Muscle layer of duodenum (tissue), 2 donors: ENCODE measurements at regions not wholly inside any gene's neighbourhood (a gene's known extent, or its start where the extent isn't known, plus 50 kb on each side); places are given as distances from the start of the nearest gene placed in this dataset.

Source experiments
- H3K27ac ChIP-seq: one replicate; pipeline ENCODE4 v1.7.0; 2013; ENCODE audit warnings: mild to moderate bottlenecking, low read length
- H3K27me3 ChIP-seq: one replicate; pipeline ENCODE4 v1.7.0; 2013; ENCODE audit warnings: low read depth, mild to moderate bottlenecking, control low read depth, low read length
- H3K36me3 ChIP-seq, 2 donors: one replicate each; pipeline ENCODE4 v1.7.0; 2013; ENCODE audit warnings: low read length in 2 of 2, control low read depth in 1 of 2, mild to moderate bottlenecking in 1 of 2; ENCODE audit not compliant: insufficient read depth in 2 of 2, control insufficient read depth in 1 of 2
- H3K4me1 ChIP-seq, 2 donors: one replicate each; pipeline ENCODE4 v1.7.0; 2013; ENCODE audit warnings: low read length in 2 of 2, mild to moderate bottlenecking in 2 of 2, control low read depth in 1 of 2, moderate library complexity in 1 of 2; ENCODE audit not compliant: insufficient read depth in 2 of 2, control insufficient read depth in 1 of 2
- H3K4me3 ChIP-seq, 2 donors: one replicate each; pipeline ENCODE4 v1.7.0; 2013; ENCODE audit warnings: low read length in 2 of 2, low read depth in 1 of 2, mild to moderate bottlenecking in 1 of 2
- H3K9me3 ChIP-seq, 2 donors: one replicate each; pipeline ENCODE4 v1.7.0; 2013; ENCODE audit warnings: low read length in 2 of 2, control low read depth in 1 of 2, mild to moderate bottlenecking in 1 of 2; ENCODE audit not compliant: control insufficient read depth in 1 of 2
- donor health status: healthy.

DNA sequence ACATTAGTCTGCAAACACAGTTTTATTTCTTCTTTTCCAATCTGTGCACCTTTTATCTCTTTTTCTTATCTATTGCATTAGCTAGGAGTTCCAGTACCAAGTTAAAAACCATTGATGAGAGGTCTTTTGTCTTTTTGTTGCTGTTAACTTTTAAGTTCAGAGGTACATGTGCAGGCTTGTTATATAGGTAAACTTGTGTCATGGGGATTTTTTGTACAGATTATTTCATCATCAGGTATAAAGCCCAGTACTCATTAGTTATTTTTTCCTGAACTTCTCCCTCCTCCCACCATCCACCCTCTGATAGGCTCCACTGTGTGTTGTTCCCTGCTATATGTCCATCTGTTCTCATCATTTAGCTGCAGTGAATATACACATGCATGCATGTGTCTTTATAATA is 349.9 kb downstream of the PDHA2 start:
- Histone ChIP-seq H3K27me3 (no peaks in the 10 kb centered on the region), H3K36me3 (no peaks in the 10 kb centered on the region), H3K27ac (no peak overlapping the region), H3K9me3 (peaks cover 0 to 2% of the 10 kb centered on the region in 2 donors), H3K4me3 (no peak overlapping the region), H3K4me1 (no peaks in the 10 kb centered on the region)

- no peaks in the 10 kb centered on the region for H3K27me3 ChIP-seq
- H3K9me3 ChIP-seq = peaks cover 0 to 2% of the 10 kb centered on the region in 2 donors
- H3K4me1 ChIP-seq = no peaks in the 10 kb centered on the region
- H3K4me3 ChIP-seq = no peak overlapping the region
- no peaks in the 10 kb centered on the region for H3K36me3 ChIP-seq
- H3K27ac ChIP-seq = no peak overlapping the region
Measured at GRCh38 chr4:96193061-96193460, 353.2 kb downstream of the PDHA2 start.

DNA sequence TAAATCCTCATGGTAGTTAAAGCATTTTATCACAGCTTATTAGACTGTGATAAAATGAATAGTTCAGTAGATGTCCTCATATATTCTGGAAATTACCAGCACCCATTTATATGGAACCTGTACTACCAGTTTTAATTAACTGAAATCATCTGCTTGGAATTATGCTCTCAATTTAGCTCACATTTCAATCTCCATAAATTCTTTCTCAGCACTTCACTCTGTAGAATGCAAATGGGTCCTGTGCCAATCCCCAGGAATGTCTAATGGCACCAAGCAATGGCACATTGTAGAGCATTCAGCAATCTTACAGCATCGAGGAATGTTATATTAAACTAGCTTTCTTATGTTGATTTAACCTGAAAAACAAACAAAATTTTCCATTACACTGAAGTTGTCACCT is 355.1 kb downstream of the PDHA2 start:
- Histone ChIP-seq H3K4me3 (no peak overlapping the region), H3K4me1 (no peaks in the 10 kb centered on the region), H3K9me3 (peaks cover 0 to 2% of the 10 kb centered on the region in 2 donors), H3K36me3 (no peaks in the 10 kb centered on the region), H3K27ac (no peak overlapping the region), H3K27me3 (no peaks in the 10 kb centered on the region)

GRCh38 chr4:96205143-96205936 is 365.4 kb downstream of the PDHA2 start:
- Histone ChIP-seq H3K4me3 (no peak overlapping the region), H3K27me3 (no peaks in the 10 kb centered on the region), H3K9me3 (no peaks in the 10 kb centered on the region), H3K36me3 (no peaks in the 10 kb centered on the region), H3K4me1 (no peaks in the 10 kb centered on the region), H3K27ac (no peak overlapping the region)

GRCh38 chr4:96227515-96227914 is 387.6 kb downstream of the PDHA2 start:
- Histone ChIP-seq H3K4me1 (no peaks in the 10 kb centered on the region), H3K36me3 (no peaks in the 10 kb centered on the region), H3K4me3 (no peak overlapping the region), H3K9me3 (peaks cover 0 to 2% of the 10 kb centered on the region in 2 donors), H3K27ac (no peak overlapping the region), H3K27me3 (no peaks in the 10 kb centered on the region)

GRCh38 chr4:96228463-96228862 is 388.6 kb downstream of the PDHA2 start:
- Histone ChIP-seq H3K4me1 (no peaks in the 10 kb centered on the region), H3K27ac (no peak overlapping the region), H3K36me3 (no peaks in the 10 kb centered on the region), H3K9me3 (peaks cover 0 to 2% of the 10 kb centered on the region in 2 donors), H3K4me3 (no peak overlapping the region), H3K27me3 (no peaks in the 10 kb centered on the region)

DNA sequence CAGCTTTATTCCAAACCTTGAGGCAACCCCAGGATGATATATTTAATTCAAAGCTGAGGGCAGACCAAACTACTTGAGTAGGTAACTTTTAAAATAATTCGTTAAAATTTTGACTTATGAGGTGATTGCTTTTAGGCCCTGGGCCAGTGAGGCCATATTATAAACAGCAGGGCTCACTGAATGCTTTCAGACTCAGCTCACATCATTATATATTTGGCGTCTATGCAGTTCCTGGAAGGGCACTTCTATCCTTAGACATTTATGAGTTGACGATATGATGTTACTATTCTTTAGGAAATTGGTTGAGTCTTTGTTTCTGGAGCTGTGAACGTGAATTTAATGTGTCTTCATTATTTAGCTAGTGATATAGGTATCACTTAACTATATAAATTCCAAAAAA is 400.1 kb downstream of the PDHA2 start:
- no peak overlapping the region for H3K4me3 ChIP-seq
- H3K27me3 ChIP-seq = no peaks in the 10 kb centered on the region
- H3K27ac ChIP-seq = no peak overlapping the region
- H3K4me1 ChIP-seq = no peaks in the 10 kb centered on the region
- peaks cover 0 to 5% of the 10 kb centered on the region in 2 donors for H3K9me3 ChIP-seq
- H3K36me3 ChIP-seq = no peaks in the 10 kb centered on the region

DNA sequence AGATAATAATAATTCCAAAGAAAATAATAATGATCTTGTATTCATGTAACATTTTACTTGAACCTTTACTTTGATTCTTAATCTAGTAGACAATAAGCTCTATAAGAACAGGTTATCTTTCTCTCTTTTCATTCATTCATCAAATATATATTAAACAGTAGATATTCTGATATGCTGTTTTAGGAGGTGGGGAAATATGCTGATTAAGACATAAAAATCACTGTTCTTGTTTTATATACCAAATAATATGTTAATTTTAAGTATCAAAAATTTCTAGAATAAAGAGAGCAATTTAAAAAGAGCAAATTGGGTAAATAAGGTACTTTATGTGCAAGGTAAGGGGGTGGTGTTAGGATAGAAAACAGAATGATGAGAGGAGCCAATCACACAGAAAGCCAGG is 401.9 kb downstream of the PDHA2 start:
- no peaks in the 10 kb centered on the region for H3K36me3 ChIP-seq
- no peaks in the 10 kb centered on the region for H3K4me1 ChIP-seq
- H3K27me3 ChIP-seq = no peaks in the 10 kb centered on the region
- no peak overlapping the region for H3K4me3 ChIP-seq
- H3K9me3 ChIP-seq = peaks cover 0 to 5% of the 10 kb centered on the region in 2 donors
- H3K27ac ChIP-seq = no peak overlapping the region

DNA sequence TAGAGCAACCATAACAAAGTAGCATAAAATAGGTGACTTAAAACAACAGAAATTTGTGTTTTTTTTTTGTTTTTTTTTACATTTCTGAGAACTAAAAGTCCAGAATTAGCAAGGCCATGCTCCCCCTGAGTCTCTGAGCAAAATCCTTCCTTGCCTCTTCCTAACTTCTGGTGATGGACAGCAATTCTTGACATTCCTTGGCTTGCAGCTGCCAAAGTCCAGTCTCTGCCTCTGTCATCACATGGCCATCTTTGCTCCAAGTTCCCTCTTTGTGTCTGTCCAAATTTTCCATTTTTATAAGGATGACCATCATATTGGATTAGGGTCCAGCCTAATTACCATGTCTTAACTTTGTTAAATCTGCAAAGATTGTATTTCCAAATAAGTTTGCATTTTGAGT is 407.2 kb downstream of the PDHA2 start:
- no peaks in the 10 kb centered on the region for H3K36me3 ChIP-seq
- H3K27me3 ChIP-seq = no peaks in the 10 kb centered on the region
- H3K9me3 ChIP-seq = no peaks in the 10 kb centered on the region
- H3K4me1 ChIP-seq = no peaks in the 10 kb centered on the region
- H3K4me3 ChIP-seq = no peak overlapping the region
- no peak overlapping the region for H3K27ac ChIP-seq

GRCh38 chr4:96248225-96248624 is 408.3 kb downstream of the PDHA2 start:
- H3K27me3 ChIP-seq = no peaks in the 10 kb centered on the region
- no peaks in the 10 kb centered on the region for H3K36me3 ChIP-seq

GRCh38 chr4:96260064-96260682 is 420.3 kb downstream of the PDHA2 start:
- Histone ChIP-seq H3K27me3 (no peaks in the 10 kb centered on the region), H3K4me3 (no peak overlapping the region), H3K9me3 (no peaks in the 10 kb centered on the region), H3K4me1 (no peaks in the 10 kb centered on the region), H3K27ac (no peak overlapping the region), H3K36me3 (no peaks in the 10 kb centered on the region)

More at GRCh38 chr4:96248225-96248624, 408.3 kb downstream of the PDHA2 start:
- no peaks in the 10 kb centered on the region for H3K4me1 ChIP-seq
- no peak overlapping the region for H3K27ac ChIP-seq
- H3K4me3 ChIP-seq = no peak overlapping the region
- H3K9me3 ChIP-seq = no peaks in the 10 kb centered on the region
